Right ventricle myocardium superior (tissue), 1 donor: ENCODE measurements at regions not wholly inside any gene's neighbourhood (a gene's known extent, or its start where the extent isn't known, plus 50 kb on each side); places are given as distances from the start of the nearest gene placed in this dataset.

Experiments used
- ATAC-seq: fragments of 200-7000 bp; cut with Tn5 transposase; one replicate; pipeline ENCODE4 v1.9.1; 2020; ENCODE audit warnings: mild to moderate bottlenecking; ENCODE audit not compliant: poor library complexity
- DNase-seq: peaks from one replicate; pipeline ENCODE4 v3.0.0-alpha.2; 2020
- intact Hi-C: fragments of 100-400 bp; cut with DNase I; formaldehyde crosslinking; loops from one replicate; pipeline ENCODE4 v1.11.2; 2022
- donor health status: DM: no; HTN: yes; CAD: no; lungs with severe emphysema.

- no peak for DNase-seq
- no peak for ATAC-seq
- intact Hi-C loops = no loop called here
These were observed 521.9 kb downstream of the PTPRC start for GRCh38 chr1:199160521-199161318.

DNA sequence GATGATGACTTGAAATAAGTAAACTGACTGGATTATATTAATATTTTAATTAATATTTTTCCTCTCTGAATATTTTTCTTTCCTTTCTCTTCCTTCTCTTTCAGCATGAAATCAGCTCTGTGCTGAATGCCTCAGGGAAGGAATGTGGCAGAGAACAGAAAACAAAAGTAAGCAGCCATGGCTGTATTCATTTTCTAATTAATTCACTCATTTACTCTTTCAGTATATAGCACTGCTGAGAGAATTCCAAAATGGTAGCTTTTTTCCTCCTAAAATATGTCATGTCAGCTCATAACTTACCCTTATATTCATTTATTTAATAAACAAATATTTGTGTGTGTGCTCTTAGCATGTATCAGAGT lies 522.5 kb downstream of the PTPRC start:
- intact Hi-C loops = no loop called here
- no peak for DNase-seq
- no peak for ATAC-seq

DNA sequence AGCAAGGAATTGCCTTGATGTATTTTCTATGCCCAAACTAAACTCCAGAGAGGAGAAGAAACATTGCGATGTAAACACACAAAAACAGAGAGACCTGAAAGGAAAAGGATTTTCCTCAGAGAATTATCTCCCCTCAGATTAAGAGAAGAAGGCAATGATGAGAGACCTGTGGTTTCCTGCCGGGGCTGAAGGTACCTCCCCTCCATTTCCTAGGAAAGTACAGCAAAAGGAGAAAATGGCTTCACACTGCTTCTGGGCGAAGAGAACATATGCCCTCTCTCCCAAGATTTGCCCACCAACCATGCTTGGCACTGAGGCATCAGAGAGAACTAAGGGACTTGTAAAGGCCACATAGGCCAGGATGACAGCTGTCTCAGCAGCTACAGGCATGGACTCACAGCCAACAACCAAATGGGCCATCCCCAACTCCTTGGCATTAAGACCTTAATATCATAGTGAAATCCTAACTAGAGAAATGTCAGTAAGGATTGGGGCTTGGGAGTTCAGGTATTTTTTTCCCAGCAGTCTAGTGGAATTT lies 523.0 kb downstream of the PTPRC start:
- ATAC-seq (no peak), DNase-seq (no peak)
- intact Hi-C loops = no loop called here

GRCh38 chr1:199163267-199163666 lies 524.4 kb downstream of the PTPRC start:
- ATAC-seq (no peak), DNase-seq (no peak)

DNA sequence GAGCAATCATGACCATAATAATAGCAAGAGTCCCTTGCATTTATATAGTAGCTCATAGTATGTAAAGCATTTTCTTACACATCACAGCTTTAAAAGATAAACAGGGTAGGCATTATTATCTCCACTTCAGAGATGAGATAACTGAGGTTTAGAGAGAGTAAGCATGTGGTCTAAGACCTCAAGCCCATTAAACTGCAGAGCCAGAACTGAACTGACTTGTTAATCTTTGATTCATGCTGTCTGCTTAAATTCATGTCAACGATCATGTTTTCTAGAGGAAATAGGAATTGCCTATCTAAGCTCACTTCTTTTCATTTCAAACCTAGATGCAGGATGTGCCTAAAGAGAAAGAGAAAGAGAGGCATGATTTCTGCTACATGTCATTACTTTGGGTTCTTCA lies 524.8 kb downstream of the PTPRC start:
- DNase-seq = no peak
- intact Hi-C loops = no loop called here
- ATAC-seq = no peak

More at GRCh38 chr1:199163267-199163666, 524.4 kb downstream of the PTPRC start:
- intact Hi-C loops = no loop called here

GRCh38 chr1:199167460-199167859 lies 528.6 kb downstream of the PTPRC start:
- no peak for ATAC-seq
- DNase-seq = no peak
- intact Hi-C loops = no loop called here

- no peak for ATAC-seq
- DNase-seq = no peak
- intact Hi-C loops = no loop called here
These were observed 530.2 kb downstream of the PTPRC start for GRCh38 chr1:199168888-199169585.

- DNase-seq (no peak), ATAC-seq (no peak)
- intact Hi-C loops = no loop called here
These were observed 531.9 kb downstream of the PTPRC start for GRCh38 chr1:199170711-199171110.

- intact Hi-C loops = no loop called here
- no peak for ATAC-seq
- DNase-seq = no peak
These were observed 533.6 kb downstream of the PTPRC start for GRCh38 chr1:199172171-199173124.

DNA sequence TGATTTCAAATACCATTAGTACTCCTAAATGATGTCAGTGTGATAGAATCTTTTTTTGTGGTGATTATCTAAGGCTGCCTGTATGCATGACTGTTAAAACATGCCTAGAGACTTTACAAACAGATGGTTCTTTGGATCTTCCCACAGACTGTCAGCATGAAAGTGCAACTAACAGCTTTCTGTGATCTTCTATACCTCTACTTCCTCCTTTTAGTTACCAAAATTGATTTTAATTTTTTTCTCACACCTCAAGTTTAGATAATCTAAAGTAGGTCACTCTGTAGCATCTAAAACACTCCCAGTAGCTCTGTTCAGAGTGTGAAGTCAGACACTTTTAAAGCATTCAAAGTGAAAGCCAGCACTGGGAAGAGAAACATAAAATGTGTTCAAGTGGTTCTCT lies 534.5 kb downstream of the PTPRC start:
- peak; percentile 18 for ATAC-seq
- intact Hi-C loops = no loop called here
- no peak for DNase-seq

- intact Hi-C loops = no loop called here
- ATAC-seq (peak; percentile 34), DNase-seq (peak; percentile 27)
These were observed 535.5 kb downstream of the PTPRC start for GRCh38 chr1:199174336-199174735.

- DNase-seq (no peak), ATAC-seq (no peak)
- intact Hi-C loops = no loop called here
These were observed 537.9 kb downstream of the PTPRC start for GRCh38 chr1:199176713-199177112.

GRCh38 chr1:199177241-199177640 lies 538.4 kb downstream of the PTPRC start:
- intact Hi-C loops = no loop called here
- DNase-seq = no peak
- ATAC-seq = no peak

DNA sequence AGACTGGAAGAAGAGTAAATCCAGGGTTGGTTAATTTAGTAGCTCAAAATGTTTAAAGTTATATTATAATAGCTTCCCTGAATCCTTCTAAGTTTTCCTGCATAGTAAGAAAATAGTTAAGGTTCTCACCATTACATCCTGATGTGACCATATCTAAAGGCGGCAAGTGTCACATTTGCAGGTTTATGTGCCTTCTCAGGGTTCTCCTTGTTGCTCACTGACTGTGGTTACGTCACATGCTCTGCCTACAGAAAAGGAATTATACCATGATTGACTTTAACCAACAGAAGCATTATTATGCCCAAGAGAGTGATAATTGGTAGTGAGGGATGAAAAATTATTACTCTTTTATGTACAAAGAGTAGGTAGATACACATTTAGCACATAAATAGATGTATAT lies 539.8 kb downstream of the PTPRC start:
- DNase-seq (no peak), ATAC-seq (no peak)
- intact Hi-C loops = no loop called here

GRCh38 chr1:199182186-199182843 lies 543.5 kb downstream of the PTPRC start:
- ATAC-seq = peak; percentile 93
- intact Hi-C loops = no loop called here
- DNase-seq = no peak

DNA sequence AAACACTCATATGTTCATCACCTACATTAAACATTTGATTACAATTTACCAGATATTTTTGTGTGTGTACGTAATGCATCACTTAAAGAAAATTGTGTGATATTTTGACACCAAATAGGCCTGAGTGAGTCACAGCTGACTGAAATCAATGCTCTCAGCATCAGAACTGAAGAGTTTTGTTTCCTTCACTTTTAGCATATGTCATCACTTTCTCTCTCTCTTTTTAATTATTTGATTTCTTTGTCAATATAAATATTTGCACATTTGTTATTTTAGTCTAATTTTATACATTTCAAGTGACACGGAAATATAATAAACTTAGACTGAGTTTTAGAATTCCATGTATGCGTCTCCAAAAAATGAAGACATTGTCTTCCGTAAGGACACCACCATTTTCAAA lies 545.3 kb downstream of the PTPRC start:
- intact Hi-C loops = no loop called here
- no peak for DNase-seq
- no peak for ATAC-seq

DNA sequence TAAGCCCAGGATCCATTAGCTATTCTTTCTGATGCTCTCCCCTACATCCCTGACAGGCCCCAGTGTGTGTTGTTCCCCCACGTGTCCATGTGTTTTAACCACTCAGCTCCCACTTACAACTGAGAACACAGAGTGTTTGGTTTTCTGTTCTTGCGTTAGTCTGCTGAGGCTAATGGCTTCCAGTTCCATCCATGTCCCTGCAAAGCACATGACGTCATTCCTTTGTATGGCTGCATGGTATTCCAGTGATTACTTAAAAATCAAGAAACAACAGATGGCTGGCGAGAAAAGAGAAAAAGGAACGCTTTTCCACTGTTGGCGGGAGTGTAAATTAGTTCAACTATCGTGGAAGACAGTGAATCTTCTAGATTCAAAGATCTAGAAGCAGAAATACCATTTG lies 556.0 kb downstream of the PTPRC start:
- intact Hi-C loops = no loop called here
- ATAC-seq (no peak), DNase-seq (no peak)

DNA sequence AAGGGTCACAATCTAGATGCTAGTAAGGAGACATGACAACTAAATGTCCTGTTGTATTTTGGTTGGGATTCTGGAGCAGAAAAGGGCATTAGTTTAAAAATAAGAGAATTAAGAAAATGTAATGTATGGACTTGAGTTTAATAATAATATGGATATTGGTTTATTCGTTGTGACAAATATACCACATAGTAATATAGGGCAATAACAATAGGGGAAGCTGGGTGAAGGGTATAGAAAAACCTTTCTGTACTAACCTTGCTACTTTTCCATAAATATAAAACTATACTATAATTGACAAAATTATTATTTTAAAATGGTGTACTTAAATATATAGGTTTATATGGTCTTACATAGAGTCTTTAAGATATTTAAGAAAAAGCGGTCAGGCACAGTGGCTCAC lies 558.9 kb downstream of the PTPRC start:
- intact Hi-C loops = no loop called here
- no peak for DNase-seq
- ATAC-seq = no peak

DNA sequence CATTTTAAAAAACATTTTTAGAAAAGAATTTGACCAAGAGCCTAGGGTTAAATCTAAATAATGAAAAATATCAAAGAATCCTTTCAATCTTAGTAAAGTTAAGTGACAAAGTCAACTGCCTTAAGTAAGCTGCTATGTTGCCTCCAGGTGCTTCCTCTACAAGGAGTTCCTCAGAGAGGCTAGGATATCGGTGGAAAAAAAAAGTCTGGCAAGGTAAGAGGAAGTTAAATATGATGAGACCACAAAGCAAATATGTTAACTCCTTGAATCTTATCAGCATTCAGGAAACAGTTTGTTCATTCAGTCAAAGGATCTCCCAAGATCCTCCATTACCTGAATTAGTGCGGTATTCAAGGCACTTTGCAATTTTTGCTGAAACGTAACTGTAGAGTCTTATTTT lies 563.5 kb downstream of the PTPRC start:
- ATAC-seq (no peak), DNase-seq (no peak)
- intact Hi-C loops = no loop called here
